ENCODE measurements at regions not wholly inside any gene's neighbourhood (a gene's known extent, or its start where the extent isn't known, plus 50 kb on each side); places are given as distances from the start of the nearest gene placed in this dataset.

DNA sequence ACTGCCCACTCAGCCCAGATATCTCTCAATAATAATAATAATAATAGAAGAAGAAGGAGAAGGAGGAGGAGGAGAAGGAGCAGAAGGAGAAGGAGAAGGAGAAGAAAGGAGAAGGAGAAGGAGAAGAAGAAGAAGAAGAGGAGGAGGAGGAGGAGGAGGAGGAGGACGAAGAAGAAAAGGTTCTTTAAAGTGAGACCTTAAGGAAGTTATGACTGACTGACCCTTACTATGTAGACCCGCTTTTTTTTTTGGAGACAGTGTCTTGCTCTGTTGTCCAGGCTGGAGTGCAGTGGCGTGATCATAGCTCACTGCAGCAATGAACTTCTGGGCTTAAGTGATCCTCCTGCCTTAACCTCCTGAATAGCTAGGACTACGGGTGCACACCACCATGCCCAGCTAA, 88.9 kb upstream of the RFX8 start:
- peaks cover 14 to 20% of the 10 kb centered on the region in 2 donors for H3K4me1 ChIP-seq (ENCODE audit: control insufficient read depth in 1 of 2, insufficient read depth in 2 of 2, low read length in 2 of 2)
- H2AFZ ChIP-seq (ENCODE audit: insufficient read depth, low read depth, low read length, poor library complexity, severe bottlenecking), result no peak overlapping the region
- Mint-ChIP-seq H3K27me3 (ENCODE audit: low read depth in 3 of 3) (peaks cover 2 to 5% (median 5%) of the 10 kb centered on the region in 3 donors), H3K4me1 (peaks cover 13% of the 10 kb centered on the region), H3K4me3 (no peak overlapping the region), H3K9me3 (peaks cover 0 to 17% (median 10%) of the 10 kb centered on the region in 7 donors), H3K36me3 (peaks cover 0 to 3% of the 10 kb centered on the region in 2 donors), H3K27ac (no peak overlapping the region)
- WGBS (ENCODE audit: insufficient coverage), result 100% methylated on average over 2 of the region's 4 CpGs
- DNase-seq, result no peak
- TF ChIP-seq, protein P1, sequence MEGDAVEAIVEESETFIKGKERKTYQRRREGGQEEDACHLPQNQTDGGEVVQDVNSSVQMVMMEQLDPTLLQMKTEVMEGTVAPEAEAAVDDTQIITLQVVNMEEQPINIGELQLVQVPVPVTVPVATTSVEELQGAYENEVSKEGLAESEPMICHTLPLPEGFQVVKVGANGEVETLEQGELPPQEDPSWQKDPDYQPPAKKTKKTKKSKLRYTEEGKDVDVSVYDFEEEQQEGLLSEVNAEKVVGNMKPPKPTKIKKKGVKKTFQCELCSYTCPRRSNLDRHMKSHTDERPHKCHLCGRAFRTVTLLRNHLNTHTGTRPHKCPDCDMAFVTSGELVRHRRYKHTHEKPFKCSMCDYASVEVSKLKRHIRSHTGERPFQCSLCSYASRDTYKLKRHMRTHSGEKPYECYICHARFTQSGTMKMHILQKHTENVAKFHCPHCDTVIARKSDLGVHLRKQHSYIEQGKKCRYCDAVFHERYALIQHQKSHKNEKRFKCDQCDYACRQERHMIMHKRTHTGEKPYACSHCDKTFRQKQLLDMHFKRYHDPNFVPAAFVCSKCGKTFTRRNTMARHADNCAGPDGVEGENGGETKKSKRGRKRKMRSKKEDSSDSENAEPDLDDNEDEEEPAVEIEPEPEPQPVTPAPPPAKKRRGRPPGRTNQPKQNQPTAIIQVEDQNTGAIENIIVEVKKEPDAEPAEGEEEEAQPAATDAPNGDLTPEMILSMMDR (IDR thresholded peaks at IDR 0.05), result no peak
- no peak overlapping the region for H3K4me2 ChIP-seq (replicated peaks; ENCODE audit: extremely low read depth, low read length, poor library complexity, severe bottlenecking)
- no peak overlapping the region for H3K27ac ChIP-seq (ENCODE audit: low read depth in 1 of 2, low read length in 2 of 2)
- H3K9me3 ChIP-seq (replicated peaks in 1 of 2; ENCODE audit: control insufficient read depth in 1 of 2, insufficient read depth in 1 of 2, low read length in 2 of 2), result peaks cover 0 to 8% of the 10 kb centered on the region in 2 donors
- H3K27me3 ChIP-seq (ENCODE audit: control insufficient read depth in 2 of 2, insufficient read depth in 2 of 2, low read length in 2 of 2), result no peaks in the 10 kb centered on the region
- no peaks in the 10 kb centered on the region for H3K36me3 ChIP-seq (replicated peaks in 1 of 2; ENCODE audit: control insufficient read depth in 1 of 2, insufficient read depth in 2 of 2, low read length in 2 of 2)
- intact Hi-C loops (cut with micrococcal nuclease), result no loop called here
- H3K9ac ChIP-seq (ENCODE audit: insufficient read depth, low read length, poor library complexity, severe bottlenecking), result no peak overlapping the region
- no peaks in the 10 kb centered on the region for H3K79me2 ChIP-seq (ENCODE audit: insufficient read depth, low read length)
- H3K4me3 ChIP-seq (replicated peaks in 1 of 3; ENCODE audit: low read depth in 2 of 3, low read length in 3 of 3), result no peak overlapping the region
- H4K20me1 ChIP-seq (ENCODE audit: insufficient read depth, low read length), result no peaks in the 10 kb centered on the region

DNA sequence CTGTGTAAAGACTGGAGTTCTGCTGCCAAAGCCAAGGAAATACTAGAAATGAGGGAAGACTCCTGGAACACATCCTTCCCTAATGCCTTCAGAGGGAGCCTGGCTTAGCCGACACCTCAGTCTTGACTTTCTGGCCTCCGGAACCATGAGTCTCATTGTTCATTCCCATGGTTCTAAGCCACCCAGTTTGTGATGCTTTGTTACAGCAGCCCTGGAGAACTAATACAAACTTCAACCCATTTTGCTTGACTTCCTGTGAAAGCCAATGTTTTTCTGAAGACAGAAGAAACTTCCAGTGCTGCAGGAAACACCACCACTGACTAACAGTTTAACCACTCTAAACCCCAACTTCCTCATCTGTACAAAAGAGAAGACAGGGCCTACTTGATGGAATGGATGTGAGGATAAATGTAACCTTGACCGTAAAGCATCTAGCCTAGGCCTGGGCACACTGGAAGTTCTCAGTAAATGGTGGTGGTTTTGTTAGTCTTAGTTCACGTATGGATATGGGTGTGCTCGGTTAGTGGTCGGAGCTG, 85.9 kb upstream of the RFX8 start:
- no peaks in the 10 kb centered on the region for H4K20me1 ChIP-seq (ENCODE audit: insufficient read depth, low read length)
- TF ChIP-seq, protein P1 (IDR thresholded peaks at IDR 0.05), result no peak
- intact Hi-C loops (cut with micrococcal nuclease), result no loop called here
- DNase-seq, result peak; percentile 51 to 63 (median 60)
- H3K4me2 ChIP-seq (replicated peaks; ENCODE audit: extremely low read depth, low read length, poor library complexity, severe bottlenecking), result no peak overlapping the region
- Mint-ChIP-seq H3K4me1 (peaks cover 13% of the 10 kb centered on the region), H3K36me3 (peaks cover 0 to 3% of the 10 kb centered on the region in 2 donors), H3K9me3 (peaks cover 0 to 22% (median 11%) of the 10 kb centered on the region in 7 donors), H3K27ac (peak overlapping the region in 6 of 7 donors; percentile 38 to 85 (median 68)), H3K4me3 (no peak overlapping the region), H3K27me3 (ENCODE audit: low read depth in 3 of 3) (peaks cover 6 to 8% (median 6%) of the 10 kb centered on the region in 3 donors)
- WGBS (ENCODE audit: insufficient coverage), result 72% methylated on average over 6 of the region's 6 CpGs
- H3K27ac ChIP-seq (ENCODE audit: low read depth in 1 of 2, low read length in 2 of 2), result peak overlapping the region in 1 of 2 donors; percentile 45
- peaks cover 0 to 8% of the 10 kb centered on the region in 2 donors for H3K9me3 ChIP-seq (replicated peaks in 1 of 2; ENCODE audit: control insufficient read depth in 1 of 2, insufficient read depth in 1 of 2, low read length in 2 of 2)
- no peak overlapping the region for H3K4me3 ChIP-seq (replicated peaks in 1 of 3; ENCODE audit: low read depth in 2 of 3, low read length in 3 of 3)
- H2AFZ ChIP-seq (ENCODE audit: insufficient read depth, low read depth, low read length, poor library complexity, severe bottlenecking), result no peak overlapping the region
- H3K4me1 ChIP-seq (ENCODE audit: control insufficient read depth in 1 of 2, insufficient read depth in 2 of 2, low read length in 2 of 2), result peaks cover 14 to 20% of the 10 kb centered on the region in 2 donors
- no peaks in the 10 kb centered on the region for H3K36me3 ChIP-seq (replicated peaks in 1 of 2; ENCODE audit: control insufficient read depth in 1 of 2, insufficient read depth in 2 of 2, low read length in 2 of 2)
- no peaks in the 10 kb centered on the region for H3K79me2 ChIP-seq (ENCODE audit: insufficient read depth, low read length)
- H3K27me3 ChIP-seq (ENCODE audit: control insufficient read depth in 2 of 2, insufficient read depth in 2 of 2, low read length in 2 of 2), result no peaks in the 10 kb centered on the region
- no peak overlapping the region for H3K9ac ChIP-seq (ENCODE audit: insufficient read depth, low read length, poor library complexity, severe bottlenecking)
